H1 (cell line): ENCODE measurements at regions not wholly inside any gene's neighbourhood (a gene's known extent, or its start where the extent isn't known, plus 50 kb on each side); places are given as distances from the start of the nearest gene placed in this dataset.

Source experiments
- CTCF ChIA-PET: fragments of 300-600 bp; sonication (Branson Sonifier 250); formaldehyde crosslinking; loops from one replicate; lab custom pipeline; 2021; ENCODE audit not compliant: partially characterized antibody; lab: Charles Lee
- POLR2A ChIA-PET: fragments of 300-600 bp; sonication (Branson Sonifier 250); formaldehyde crosslinking; loops from one replicate; lab custom pipeline; 2021; ENCODE audit warnings: inconsistent platforms; ENCODE audit not compliant: partially characterized antibody; lab: Charles Lee
- DNase-seq, 2 experiments: peaks; one replicate each; pipeline versions ENCODE4 v3.0.0 to v3.0.0-alpha.2; 2010 to 2022; ENCODE audit warnings: low spot score in 2 of 2, low read depth in 1 of 2, mixed read lengths in 1 of 2
- FAIRE-seq: peaks from 2 replicates; lab custom pipeline; 2011; peaks lifted over from hg19 to GRCh38; lab: Jason Lieb, UNC
- H2AFZ ChIP-seq: 2 replicates; pipeline ENCODE4 v1.8.1; 2012; ENCODE audit warnings: low read length, inconsistent platforms
- H2AK5ac ChIP-seq: 2 replicates; pipeline ENCODE4 v1.6.1; 2013; ENCODE audit warnings: low read depth, low read length
- H2BK120ac ChIP-seq: replicated peaks from 2 replicates; pipeline ENCODE3; 2013; ENCODE audit warnings: low read depth, low read length, inconsistent platforms
- H2BK12ac ChIP-seq: 2 replicates; pipeline ENCODE4 v1.6.1; 2013; ENCODE audit warnings: low read depth, low read length
- H2BK15ac ChIP-seq: 2 replicates; pipeline ENCODE4 v1.6.1; 2013; ENCODE audit warnings: low read length
- H2BK20ac ChIP-seq: 2 replicates; pipeline ENCODE4 v1.6.1; 2013; ENCODE audit warnings: low read length
- H2BK5ac ChIP-seq: 2 replicates; pipeline ENCODE4 v1.6.1; 2013; ENCODE audit warnings: low read depth, low read length
- H3K14ac ChIP-seq: 2 replicates; pipeline ENCODE4 v1.6.1; 2013; ENCODE audit warnings: inconsistent platforms; ENCODE audit not compliant: insufficient read length
- H3K18ac ChIP-seq: 2 replicates; pipeline ENCODE4 v1.6.1; 2013; ENCODE audit warnings: low read length; ENCODE audit errors: extremely low read depth
- H3K23ac ChIP-seq: 2 replicates; pipeline ENCODE4 v1.6.1; 2013; ENCODE audit warnings: inconsistent platforms; ENCODE audit not compliant: insufficient read length
- H3K23me2 ChIP-seq: 2 replicates; pipeline ENCODE4 v1.6.1; 2013; ENCODE audit warnings: low read depth, low read length
- H3K27ac ChIP-seq: 2 replicates; pipeline ENCODE4 v1.6.1; 2011; ENCODE audit warnings: low read depth, low read length, inconsistent platforms
- H3K27me3 ChIP-seq, 4 experiments: replicated peaks in 1 of 4; 1 replicate in 1 of 4; 2 replicates in 3 of 4; pipeline versions ENCODE4 v1.6.1 to v1.8.1; 2011 to 2013; ENCODE audit warnings: low read length in 3 of 4, mild to moderate bottlenecking in 3 of 4, inconsistent platforms in 2 of 4, mixed read lengths in 2 of 4, moderate library complexity in 1 of 4; ENCODE audit not compliant: control insufficient read depth in 3 of 4, insufficient read depth in 3 of 4; ENCODE audit errors: extremely low read depth in 1 of 4
- H3K36me3 ChIP-seq, 4 experiments: 2 replicates each; pipeline versions ENCODE4 v1.6.1 to v1.8.1; 2011 to 2013; ENCODE audit warnings: mild to moderate bottlenecking in 4 of 4, low read length in 3 of 4, moderate library complexity in 2 of 4, control low read depth in 1 of 4, inconsistent platforms in 1 of 4; ENCODE audit not compliant: insufficient read depth in 4 of 4, control insufficient read depth in 2 of 4
- H3K4ac ChIP-seq: replicated peaks from 2 replicates; pipeline ENCODE3; 2013; ENCODE audit warnings: low read length, low read depth, mixed read lengths, inconsistent platforms; ENCODE audit not compliant: insufficient read length
- H3K4me1 ChIP-seq, 4 experiments: replicated peaks in 1 of 4; 1 replicate in 1 of 4; 2 replicates in 3 of 4; pipeline versions ENCODE4 v1.6.1 to v1.8.1; 2011 to 2013; ENCODE audit warnings: low read length in 3 of 4, inconsistent platforms in 2 of 4, mixed read lengths in 1 of 4; ENCODE audit not compliant: insufficient read depth in 4 of 4, control insufficient read depth in 3 of 4
- H3K4me2 ChIP-seq, 2 experiments: 2 replicates each; pipeline versions ENCODE4 v1.6.1 to v1.8.1; 2011 to 2013; ENCODE audit warnings: low read depth in 2 of 2, low read length in 2 of 2, control low read depth in 1 of 2, inconsistent platforms in 1 of 2, mild to moderate bottlenecking in 1 of 2; ENCODE audit not compliant: insufficient read depth in 1 of 2
- H3K4me3 ChIP-seq, 4 experiments: fragments of 200-600, 300-600 bp in 1 of 4; sonication (generic), shearing (Covaris generic), sonication (Bioruptor Twin) in 1 of 4; 2 replicates each; pipeline versions ENCODE4 v1.5.1 to v1.8.1; 2011 to 2016; ENCODE audit warnings: low read length in 4 of 4, low read depth in 3 of 4, control low read depth in 2 of 4, inconsistent platforms in 2 of 4, mild to moderate bottlenecking in 2 of 4, mixed read lengths in 1 of 4, moderate library complexity in 1 of 4; ENCODE audit not compliant: insufficient read depth in 2 of 4; ENCODE audit errors: extremely low read depth in 1 of 4
- H3K56ac ChIP-seq: replicated peaks from 2 replicates; pipeline ENCODE3; 2013; ENCODE audit warnings: low read depth, mild to moderate bottlenecking, mixed read lengths, low read length, inconsistent platforms; ENCODE audit not compliant: insufficient read length
- H3K79me1 ChIP-seq: 2 replicates; pipeline ENCODE4 v1.6.1; 2013; ENCODE audit warnings: low read depth, low read length, control low read depth
- H3K79me2 ChIP-seq, 2 experiments: 2 replicates each; pipeline versions ENCODE4 v1.6.1 to v1.8.1; 2012 to 2013; ENCODE audit warnings: low read length in 2 of 2, mild to moderate bottlenecking in 2 of 2, inconsistent platforms in 1 of 2; ENCODE audit not compliant: insufficient read depth in 2 of 2, control insufficient read depth in 1 of 2
- H3K9ac ChIP-seq, 4 experiments: replicated peaks in 1 of 4; 1 replicate in 1 of 4; 2 replicates in 3 of 4; pipeline versions ENCODE4 v1.6.1 to v1.8.1; 2011 to 2013; ENCODE audit warnings: low read depth in 3 of 4, low read length in 3 of 4, control low read depth in 2 of 4, mild to moderate bottlenecking in 2 of 4, moderate library complexity in 2 of 4, inconsistent platforms in 1 of 4; ENCODE audit errors: extremely low read depth in 1 of 4
- H3K9me3 ChIP-seq, 2 experiments: 2 replicates each; pipeline versions ENCODE4 v1.6.1 to v1.8.1; 2012 to 2013; ENCODE audit warnings: mild to moderate bottlenecking in 2 of 2, moderate library complexity in 2 of 2, control low read depth in 1 of 2, inconsistent platforms in 1 of 2, low read depth in 1 of 2, low read length in 1 of 2, mixed read lengths in 1 of 2; ENCODE audit not compliant: insufficient read depth in 2 of 2
- H4K20me1 ChIP-seq, 2 experiments: replicated peaks in 1 of 2; 2 replicates each; pipeline versions ENCODE3 to v1.8.1; 2011 to 2013; ENCODE audit warnings: inconsistent platforms in 2 of 2, low read length in 2 of 2, mild to moderate bottlenecking in 1 of 2; ENCODE audit not compliant: insufficient read depth in 2 of 2, control insufficient read depth in 1 of 2
- H4K5ac ChIP-seq: 2 replicates; pipeline ENCODE4 v1.6.1; 2013; ENCODE audit warnings: low read length, low read depth, mixed read lengths, inconsistent platforms; ENCODE audit not compliant: insufficient read length
- H4K8ac ChIP-seq: 2 replicates; pipeline ENCODE4 v1.8.0; 2013; ENCODE audit warnings: mild to moderate bottlenecking, moderate library complexity, low read length, inconsistent platforms; ENCODE audit not compliant: insufficient read depth; ENCODE audit errors: extremely low read depth
- H4K91ac ChIP-seq: replicated peaks from 2 replicates; pipeline ENCODE3; 2013; ENCODE audit warnings: low read length, mixed read lengths, inconsistent platforms; ENCODE audit not compliant: insufficient read length
- ASH2L ChIP-seq: fragments of 200-600, 300-600 bp; sonication (generic); IDR thresholded peaks from one replicate; pipeline ENCODE4 v1.7.1; 2017; ENCODE audit warnings: low read length
- ATF2 ChIP-seq: IDR thresholded peaks from 2 replicates; pipeline ENCODE4 v1.6.1; 2012; ENCODE audit warnings: low read length, inconsistent platforms
- CBX8 ChIP-seq: fragments of 300-800, 300-1000 bp; sonication (generic); IDR thresholded peaks from 2 replicates; pipeline ENCODE4 v1.7.1; 2016; ENCODE audit warnings: low read depth, low read length, borderline replicate concordance
- CTBP2 ChIP-seq: IDR thresholded peaks from 2 replicates; pipeline ENCODE4 v1.7.0; 2011; ENCODE audit warnings: borderline replicate concordance, mild to moderate bottlenecking, moderate library complexity, mixed read lengths, low read length; ENCODE audit not compliant: insufficient read depth, insufficient read length
- EZH2 ChIP-seq: fragments of 200-600 bp; sonication (generic); IDR thresholded peaks from 2 replicates; pipeline ENCODE4 v1.7.1; 2012; ENCODE audit warnings: low read depth, mild to moderate bottlenecking, moderate library complexity, low read length, inconsistent platforms; ENCODE audit not compliant: severe bottlenecking
- MAX ChIP-seq: IDR thresholded peaks from 2 replicates; pipeline ENCODE4 v1.6.1; 2012; ENCODE audit warnings: inconsistent platforms
- RBBP5 ChIP-seq: IDR thresholded peaks from 2 replicates; pipeline ENCODE4 v1.7.1; 2012; ENCODE audit warnings: low read depth, mild to moderate bottlenecking, inconsistent platforms, low read length, moderate library complexity, borderline replicate concordance
- SUZ12 ChIP-seq: fragments of 200-600 bp; sonication (generic); IDR thresholded peaks from 2 replicates; pipeline ENCODE4 v1.6.1; 2012; ENCODE audit warnings: mild to moderate bottlenecking, inconsistent platforms, low read length, moderate library complexity, mixed read lengths
- TAF7 ChIP-seq: optimal IDR thresholded peaks from 2 replicates; pipeline ENCODE3; 2011; ENCODE audit warnings: low read depth, mild to moderate bottlenecking, inconsistent platforms, low read length, moderate library complexity, borderline replicate concordance
- TEAD4 ChIP-seq: IDR thresholded peaks from 2 replicates; pipeline ENCODE4 v1.6.1; 2012; ENCODE audit warnings: low read depth, low read length, inconsistent platforms, mixed read lengths
- WGBS, 2 experiments: shearing (Covaris generic) in 1 of 2; methylation state at CpG; one replicate each; pipeline versions ENCODE4 v1.1.6 to v1.1.7; 2013 to 2015; ENCODE audit warnings: low lambda C conversion rate in 2 of 2, mixed read lengths in 2 of 2, inconsistent platforms in 1 of 2, low coverage in 1 of 2, missing lambda C conversion rate in 1 of 2; ENCODE audit not compliant: insufficient replicate concordance in 2 of 2, insufficient coverage in 1 of 2, insufficient read length in 1 of 2; ENCODE audit errors: extremely low coverage in 1 of 2, missing lambda C conversion rate in 1 of 2; 5-methylcytosine and 5-hydroxymethylcytosine counted together

GRCh38 chr2:121129692-121130091 is 155.3 kb downstream of the TFCP2L1 start:
- Histone ChIP-seq H3K14ac (no peak overlapping the region), H3K9ac (no peak overlapping the region), H4K91ac (no peak overlapping the region), H2AFZ (no peak overlapping the region), H4K5ac (no peak overlapping the region), H2BK5ac (no peak overlapping the region), H3K4me2 (no peak overlapping the region), H3K27ac (no peak overlapping the region), H3K79me2 (no peaks in the 10 kb centered on the region), H2BK120ac (no peak overlapping the region), H3K36me3 (no peaks in the 10 kb centered on the region), H2BK20ac (no peak overlapping the region), H2AK5ac (no peak overlapping the region), H3K23me2 (peaks cover 7% of the 10 kb centered on the region; the same call in 1 of the 2 replicates), H3K23ac (no peak overlapping the region), H4K20me1 (peaks cover 0 to 11% of the 10 kb centered on the region in 2 experiments), H3K4ac (no peak overlapping the region), H3K18ac (peak overlapping the region; percentile 63; the same call in 1 of the 2 replicates), H3K56ac (no peak overlapping the region), H4K8ac (no peak overlapping the region), H3K27me3 (peaks cover 0 to 6% (median 2%) of the 10 kb centered on the region in 4 experiments; a peak in 2 of 7 replicates), H3K4me1 (peaks cover 3 to 26% (median 13%) of the 10 kb centered on the region in 4 experiments), H2BK15ac (peak overlapping the region; percentile 84; the same call in 1 of the 2 replicates), H2BK12ac (peak overlapping the region; percentile 52; the same call in 1 of the 2 replicates), H3K79me1 (no peaks in the 10 kb centered on the region), H3K9me3 (no peaks in the 10 kb centered on the region), H3K4me3 (no peak overlapping the region)
- 83% methylated on average over 6 of the region's 6 CpGs; no CpG with 5 or more reads in 1 of the 2 experiments for WGBS, 2 experiments
- DNase-seq: no peak
- CTCF ChIA-PET: interaction anchor here (0.6 to 12.2 kb wide), 23 partner anchors 11 to 226 kb away, joined by 3 to 208 read pairs (median 8); no protein-coding TSS in a partner anchor
- POLR2A ChIA-PET: interaction anchor here (0.6 kb wide), 1 partner anchor 170 kb away, joined by 3 read pairs; no protein-coding TSS in a partner anchor
- FAIRE-seq: no peak
- TF ChIP-seq TEAD4: no peak
- TF ChIP-seq MAX: no peak
- no peak for TF ChIP-seq TAF7
- no peak for TF ChIP-seq SUZ12
- no peak for TF ChIP-seq CTBP2
- no peak for TF ChIP-seq ASH2L
- TF ChIP-seq EZH2: no peak
- TF ChIP-seq ATF2: no peak
- no peak for TF ChIP-seq RBBP5
- no peak for TF ChIP-seq CBX8
